Hepatocyte (in vitro differentiated cells): ENCODE measurements at regions not wholly inside any gene's neighbourhood (a gene's known extent, or its start where the extent isn't known, plus 50 kb on each side); places are given as distances from the start of the nearest gene placed in this dataset.

Experiments
- DNase-seq: peaks from one replicate; pipeline ENCODE4 v3.0.0-alpha.2; 2016; ENCODE audit warnings: low spot score
- H2AFZ ChIP-seq: fragments of 200-600 bp; sonication (generic); 2 replicates; pipeline ENCODE4 v1.6.0; 2016; ENCODE audit warnings: antibody characterized with exemption, mild to moderate bottlenecking
- H3K27ac ChIP-seq: fragments of 200-600 bp; sonication (generic); 2 replicates; pipeline ENCODE4 v1.5.1; 2016; ENCODE audit warnings: mild to moderate bottlenecking
- H3K27me3 ChIP-seq: fragments of 200-600 bp; sonication (generic); 2 replicates; pipeline ENCODE4 v1.6.1; 2016
- H3K36me3 ChIP-seq: fragments of 200-600 bp; sonication (generic); replicated peaks from 2 replicates; pipeline ENCODE4 v1.5.1; 2016; ENCODE audit warnings: low read depth; ENCODE audit not compliant: insufficient read depth
- H3K4me1 ChIP-seq: fragments of 200-600 bp; sonication (generic); 2 replicates; pipeline ENCODE4 v1.5.1; 2016; ENCODE audit warnings: mild to moderate bottlenecking, moderate library complexity; ENCODE audit not compliant: insufficient read depth
- H3K4me2 ChIP-seq: fragments of 200-600 bp; sonication (generic); 2 replicates; pipeline ENCODE4 v1.6.0; 2016
- H3K4me3 ChIP-seq: fragments of 200-600 bp; sonication (generic); 2 replicates; pipeline ENCODE4 v1.5.1; 2016; ENCODE audit warnings: mild to moderate bottlenecking
- H3K79me2 ChIP-seq: fragments of 200-600 bp; sonication (generic); 2 replicates; pipeline ENCODE4 v1.6.0; 2017; ENCODE audit warnings: mild to moderate bottlenecking
- H3K9me2 ChIP-seq: fragments of 200-600 bp; sonication (generic); replicated peaks from 2 replicates; pipeline ENCODE4 v1.6.0; 2017; ENCODE audit warnings: mild to moderate bottlenecking; ENCODE audit not compliant: insufficient read depth
- H3K9me3 ChIP-seq: fragments of 200-600 bp; sonication (generic); 2 replicates; pipeline ENCODE4 v1.5.1; 2016; ENCODE audit warnings: low read depth, mild to moderate bottlenecking
- H4K20me1 ChIP-seq: fragments of 200-600 bp; sonication (generic); 2 replicates; pipeline ENCODE4 v1.6.0; 2016; ENCODE audit warnings: mild to moderate bottlenecking; ENCODE audit not compliant: insufficient read depth, poor library complexity, severe bottlenecking
- CTCF ChIP-seq: fragments of 200-600 bp; sonication (generic); IDR thresholded peaks from 2 replicates; pipeline ENCODE4 v1.5.1; 2016; ENCODE audit warnings: antibody characterized with exemption, mild to moderate bottlenecking; ENCODE audit not compliant: poor library complexity
- EZH2 ChIP-seq: fragments of 200-600 bp; sonication (generic); IDR thresholded peaks from 2 replicates; pipeline ENCODE4 v1.6.1; 2016; ENCODE audit warnings: antibody characterized with exemption, mild to moderate bottlenecking, borderline replicate concordance
- EZH2phosphoT487 ChIP-seq: fragments of 200-600 bp; sonication (generic); IDR thresholded peaks from one replicate; pipeline ENCODE4 v1.6.1; 2018; ENCODE audit warnings: antibody characterized with exemption, mild to moderate bottlenecking, low read depth, moderate library complexity; ENCODE audit not compliant: unreplicated experiment, severe bottlenecking
- WGBS: methylation state at CpG from one replicate; pipeline ENCODE4 v1.1.6; 2016; ENCODE audit warnings: low lambda C conversion rate; ENCODE audit errors: missing lambda C conversion rate; 5-methylcytosine and 5-hydroxymethylcytosine counted together

GRCh38 chr6:154888421-154889295, 106.5 kb upstream of the TIAM2 start:
- no peaks in the 10 kb centered on the region for H3K9me2 ChIP-seq
- no peaks in the 10 kb centered on the region for H3K36me3 ChIP-seq
- H3K4me3 ChIP-seq = no peak overlapping the region
- H3K4me2 ChIP-seq = no peak overlapping the region
- no peak overlapping the region for H2AFZ ChIP-seq
- no peak overlapping the region for H3K27ac ChIP-seq
- no peaks in the 10 kb centered on the region for H4K20me1 ChIP-seq
- no peak for DNase-seq
- WGBS = 88% methylated on average over 6 of the region's 6 CpGs
- no peaks in the 10 kb centered on the region for H3K9me3 ChIP-seq
- TF ChIP-seq CTCF = no peak
- TF ChIP-seq EZH2 = no peak
- no peak for TF ChIP-seq EZH2phosphoT487
- peaks cover 7% of the 10 kb centered on the region for H3K79me2 ChIP-seq
- peaks cover 3% of the 10 kb centered on the region for H3K4me1 ChIP-seq
- no peaks in the 10 kb centered on the region for H3K27me3 ChIP-seq

- Histone ChIP-seq H3K36me3 (no peaks in the 10 kb centered on the region), H3K4me2 (no peak overlapping the region), H3K4me1 (peaks cover 3% of the 10 kb centered on the region), H3K27me3 (no peaks in the 10 kb centered on the region), H3K4me3 (no peak overlapping the region), H3K27ac (no peak overlapping the region), H3K9me3 (no peaks in the 10 kb centered on the region), H3K9me2 (no peaks in the 10 kb centered on the region), H3K79me2 (peaks cover 5% of the 10 kb centered on the region), H2AFZ (no peak overlapping the region), H4K20me1 (no peaks in the 10 kb centered on the region)
- 97% methylated on average over 3 of the region's 3 CpGs for WGBS
- TF ChIP-seq EZH2 (no peak), EZH2phosphoT487 (no peak), CTCF (no peak)
- no peak for DNase-seq
These were observed 104.2 kb upstream of the TIAM2 start for GRCh38 chr6:154890874-154891273.

- Histone ChIP-seq H3K79me2 (peaks cover 5% of the 10 kb centered on the region), H3K27me3 (no peaks in the 10 kb centered on the region), H3K36me3 (no peaks in the 10 kb centered on the region), H2AFZ (no peak overlapping the region), H4K20me1 (no peaks in the 10 kb centered on the region), H3K27ac (peak overlapping the region; percentile 53), H3K4me3 (no peak overlapping the region), H3K4me1 (peaks cover 3% of the 10 kb centered on the region), H3K4me2 (no peak overlapping the region), H3K9me2 (no peaks in the 10 kb centered on the region), H3K9me3 (no peaks in the 10 kb centered on the region)
- TF ChIP-seq EZH2phosphoT487 (no peak), CTCF (no peak), EZH2 (no peak)
- WGBS = 87% methylated on average over 3 of the region's 3 CpGs
- DNase-seq = peak; percentile 30
These were observed 103.2 kb upstream of the TIAM2 start for GRCh38 chr6:154891901-154892300.
